Mucosa of descending colon (tissue), 3 donors: ENCODE measurements at regions not wholly inside any gene's neighbourhood (a gene's known extent, or its start where the extent isn't known, plus 50 kb on each side); places are given as distances from the start of the nearest gene placed in this dataset.
"Not testable (repeated sequence)": the region's sequence is repeated elsewhere in the genome, so short reads cannot be mapped to it uniquely, and the experiment has no call there.

Experiments
- ATAC-seq: fragments of 200-7000 bp; cut with Tn5 transposase; one replicate; pipeline ENCODE4 v1.9.1; 2020; ENCODE audit warnings: mild to moderate bottlenecking, moderate library complexity
- DNase-seq, 3 donors: peaks; one replicate each; pipeline ENCODE4 v3.0.0-alpha.2; 2020
- H3K36me3 ChIP-seq: fragments of 200-600 bp; one replicate; pipeline ENCODE4 v1.8.0; 2021; ENCODE audit warnings: low read depth, mild to moderate bottlenecking
- H3K4me1 ChIP-seq: fragments of 200-600 bp; one replicate; pipeline ENCODE4 v1.8.0; 2021; ENCODE audit warnings: low read depth, mild to moderate bottlenecking
- H3K4me3 ChIP-seq: fragments of 200-600 bp; one replicate; pipeline ENCODE4 v1.8.0; 2021; ENCODE audit warnings: mild to moderate bottlenecking
- H3K9me3 ChIP-seq: fragments of 200-600 bp; one replicate; pipeline ENCODE4 v1.8.0; 2021; ENCODE audit warnings: mild to moderate bottlenecking
- CTCF ChIP-seq: fragments of 200-600 bp; IDR thresholded peaks from one replicate; pipeline ENCODE4 v1.8.0; 2022; ENCODE audit warnings: antibody characterized with exemption, mild to moderate bottlenecking
- intact Hi-C, 2 donors: fragments of 100-400 bp; cut with DNase I in 1 of 2; cut with micrococcal nuclease in 1 of 2; formaldehyde crosslinking; loops; one replicate each; pipeline versions ENCODE4 v1.11.0 to v1.11.1; 2022; cut with DNase I, micrococcal nuclease
- donor health status: DM: no; HTN: no; CAD: no; lungs with moderate emphysema.
- donor health status: DM: no; HTN: no; CAD: no.
- donor health status: DM: no; HTN: yes; CAD: no.

- TF ChIP-seq CTCF = no peak
- DNase-seq = peak in 1 of 3 donors; percentile 1
Measured at GRCh38 chr11:42777776-42778175, 534.0 kb upstream of the API5 start.

GRCh38 chr11:42778193-42778592 is 533.6 kb upstream of the API5 start:
- Histone ChIP-seq H3K4me3 (no peak overlapping the region), H3K36me3 (no peaks in the 10 kb centered on the region), H3K4me1 (no peaks in the 10 kb centered on the region), H3K9me3 (no peaks in the 10 kb centered on the region)
- TF ChIP-seq CTCF = no peak
- DNase-seq (no peak), ATAC-seq (no peak)
- intact Hi-C loops = no loop called here

More at GRCh38 chr11:42777776-42778175, 534.0 kb upstream of the API5 start:
- Histone ChIP-seq H3K4me3 (no peak overlapping the region), H3K9me3 (no peaks in the 10 kb centered on the region), H3K36me3 (no peaks in the 10 kb centered on the region), H3K4me1 (no peaks in the 10 kb centered on the region)
- intact Hi-C loops = no loop called here
- ATAC-seq = peak; percentile 93

GRCh38 chr11:42779555-42779954 is 532.2 kb upstream of the API5 start:
- DNase-seq (no peak), ATAC-seq (no peak)
- H3K9me3 ChIP-seq = no peaks in the 10 kb centered on the region
- no peaks in the 10 kb centered on the region for H3K4me1 ChIP-seq
- no peak overlapping the region for H3K4me3 ChIP-seq
- no peaks in the 10 kb centered on the region for H3K36me3 ChIP-seq
- intact Hi-C loops = no loop called here
- TF ChIP-seq CTCF = no peak

GRCh38 chr11:42786981-42787380 is 524.8 kb upstream of the API5 start:
- intact Hi-C loops = no loop called here
- Histone ChIP-seq H3K4me1 (no peaks in the 10 kb centered on the region), H3K9me3 (no peaks in the 10 kb centered on the region), H3K4me3 (no peak overlapping the region), H3K36me3 (no peaks in the 10 kb centered on the region)
- TF ChIP-seq CTCF = no peak
- ATAC-seq (no peak), DNase-seq (no peak)

GRCh38 chr11:42795483-42795882 is 516.3 kb upstream of the API5 start:
- ATAC-seq, DNase-seq, H3K36me3 ChIP-seq, H3K4me1 ChIP-seq, intact Hi-C loops, H3K4me3 ChIP-seq, H3K9me3 ChIP-seq: not testable (repeated sequence)

GRCh38 chr11:42800041-42800440 is 511.8 kb upstream of the API5 start:
- no peak for TF ChIP-seq CTCF
- no peaks in the 10 kb centered on the region for H3K9me3 ChIP-seq
- intact Hi-C loops = no loop called here
- H3K4me3 ChIP-seq = no peak overlapping the region
- H3K4me1 ChIP-seq = no peaks in the 10 kb centered on the region
- H3K36me3 ChIP-seq = no peaks in the 10 kb centered on the region
- DNase-seq = no peak
- ATAC-seq = no peak
